IPS DF 6.9 (cell line): ENCODE measurements at regions not wholly inside any gene's neighbourhood (a gene's known extent, or its start where the extent isn't known, plus 50 kb on each side); places are given as distances from the start of the nearest gene placed in this dataset.

ENCODE experiments used
- DNase-seq: peaks from one replicate; pipeline ENCODE4 v3.0.0-alpha.2; 2013; ENCODE audit warnings: low read depth, low spot score
- H3K27ac ChIP-seq: one replicate; pipeline ENCODE4 v1.5.1; 2013; ENCODE audit warnings: low read length, control low read depth
- H3K27me3 ChIP-seq: 2 replicates; pipeline ENCODE4 v1.6.1; 2013; ENCODE audit warnings: mild to moderate bottlenecking, low read length; ENCODE audit not compliant: control insufficient read depth, insufficient read depth
- H3K36me3 ChIP-seq: 2 replicates; pipeline ENCODE4 v1.6.1; 2013; ENCODE audit warnings: low read length; ENCODE audit not compliant: control insufficient read depth, insufficient read depth
- H3K4me1 ChIP-seq: 2 replicates; pipeline ENCODE4 v1.6.1; 2013; ENCODE audit warnings: low read length; ENCODE audit not compliant: control insufficient read depth, insufficient read depth
- H3K4me3 ChIP-seq: 2 replicates; pipeline ENCODE4 v1.5.1; 2013; ENCODE audit warnings: mild to moderate bottlenecking, low read length
- H3K9me3 ChIP-seq: 2 replicates; pipeline ENCODE4 v1.6.1; 2013; ENCODE audit warnings: low read length, inconsistent platforms; ENCODE audit not compliant: control insufficient read depth, insufficient read depth
- WGBS: extraction: QIAGEN DNeasy Blood & Tissue Kit; methylation state at CpG from one replicate; pipeline ENCODE4 v1.1.7; 2013; ENCODE audit warnings: mixed read lengths, missing lambda C conversion rate; ENCODE audit not compliant: insufficient read length, insufficient coverage; 5-methylcytosine and 5-hydroxymethylcytosine counted together

DNA sequence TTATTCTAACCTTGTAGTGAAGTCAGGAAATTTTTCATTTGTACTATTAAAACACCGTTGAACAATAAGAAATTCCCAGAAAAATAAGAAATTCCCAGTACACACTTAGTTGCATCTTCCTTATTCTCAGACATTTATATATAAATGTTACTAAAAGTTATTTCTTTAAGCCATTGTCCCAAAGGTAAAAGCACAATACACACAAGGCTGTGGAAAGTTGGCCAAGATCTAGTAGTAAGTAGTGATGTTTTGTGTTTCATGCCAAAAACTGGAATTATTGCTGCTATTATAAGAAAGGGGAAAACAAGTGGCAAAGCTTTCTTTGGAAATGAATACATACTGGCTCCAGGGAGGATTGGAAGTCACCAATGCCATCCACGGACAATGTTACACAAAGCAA is 802.5 kb upstream of the DPPA4 start:
- H3K27ac ChIP-seq = no peak overlapping the region
- no peaks in the 10 kb centered on the region for H3K36me3 ChIP-seq
- no CpG with 5 or more reads among the region's 2 CpGs for WGBS
- no peaks in the 10 kb centered on the region for H3K9me3 ChIP-seq
- no peak overlapping the region for H3K4me3 ChIP-seq
- H3K4me1 ChIP-seq = no peaks in the 10 kb centered on the region
- DNase-seq = no peak
- H3K27me3 ChIP-seq = no peaks in the 10 kb centered on the region

DNA sequence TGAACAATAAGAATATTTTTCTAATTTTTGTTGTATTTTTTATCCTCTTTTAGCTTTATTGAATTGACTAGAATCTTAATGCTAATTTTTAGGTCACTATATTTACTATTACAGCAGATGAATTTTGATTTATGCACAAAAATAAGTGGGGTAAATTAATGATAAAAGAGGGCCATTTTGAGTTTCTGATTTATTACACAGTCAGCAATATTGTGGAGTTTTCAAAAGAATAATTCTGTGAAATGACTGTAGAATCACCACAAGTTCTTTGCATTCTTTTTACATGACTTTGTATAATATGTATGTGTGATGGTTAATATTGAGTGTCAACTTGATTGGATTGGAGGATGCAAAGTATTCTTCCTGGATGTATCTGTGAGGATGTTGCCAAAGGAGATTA is 812.4 kb upstream of the DPPA4 start:
- no peak for DNase-seq
- H3K36me3 ChIP-seq = no peaks in the 10 kb centered on the region
- no peak overlapping the region for H3K4me3 ChIP-seq
- no peaks in the 10 kb centered on the region for H3K9me3 ChIP-seq
- H3K27me3 ChIP-seq = no peaks in the 10 kb centered on the region
- H3K27ac ChIP-seq = no peak overlapping the region
- no peaks in the 10 kb centered on the region for H3K4me1 ChIP-seq

DNA sequence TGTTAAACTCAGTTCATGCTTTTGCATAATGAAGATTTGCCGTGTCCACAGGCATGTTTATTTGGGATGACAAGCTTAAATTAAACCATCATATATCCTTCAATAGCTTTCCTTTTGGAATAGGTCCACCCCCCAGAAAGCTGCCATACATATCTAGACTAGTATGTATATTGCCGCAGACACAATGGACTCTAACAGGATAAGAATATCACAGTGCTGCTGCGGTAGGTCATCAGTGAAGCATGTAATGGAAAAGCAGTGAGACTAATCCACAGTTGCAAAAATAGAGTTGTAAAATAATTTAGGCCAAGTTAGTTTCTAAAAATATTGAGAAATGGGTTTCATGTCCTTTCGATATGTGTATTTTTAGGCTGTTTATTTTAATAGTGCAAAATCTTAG is 819.9 kb upstream of the DPPA4 start:
- Histone ChIP-seq H3K36me3 (no peaks in the 10 kb centered on the region), H3K27ac (no peak overlapping the region), H3K4me3 (no peak overlapping the region), H3K9me3 (no peaks in the 10 kb centered on the region), H3K27me3 (no peaks in the 10 kb centered on the region), H3K4me1 (no peaks in the 10 kb centered on the region)
- WGBS = no CpG with 5 or more reads among the region's 4 CpGs
- no peak for DNase-seq

DNA sequence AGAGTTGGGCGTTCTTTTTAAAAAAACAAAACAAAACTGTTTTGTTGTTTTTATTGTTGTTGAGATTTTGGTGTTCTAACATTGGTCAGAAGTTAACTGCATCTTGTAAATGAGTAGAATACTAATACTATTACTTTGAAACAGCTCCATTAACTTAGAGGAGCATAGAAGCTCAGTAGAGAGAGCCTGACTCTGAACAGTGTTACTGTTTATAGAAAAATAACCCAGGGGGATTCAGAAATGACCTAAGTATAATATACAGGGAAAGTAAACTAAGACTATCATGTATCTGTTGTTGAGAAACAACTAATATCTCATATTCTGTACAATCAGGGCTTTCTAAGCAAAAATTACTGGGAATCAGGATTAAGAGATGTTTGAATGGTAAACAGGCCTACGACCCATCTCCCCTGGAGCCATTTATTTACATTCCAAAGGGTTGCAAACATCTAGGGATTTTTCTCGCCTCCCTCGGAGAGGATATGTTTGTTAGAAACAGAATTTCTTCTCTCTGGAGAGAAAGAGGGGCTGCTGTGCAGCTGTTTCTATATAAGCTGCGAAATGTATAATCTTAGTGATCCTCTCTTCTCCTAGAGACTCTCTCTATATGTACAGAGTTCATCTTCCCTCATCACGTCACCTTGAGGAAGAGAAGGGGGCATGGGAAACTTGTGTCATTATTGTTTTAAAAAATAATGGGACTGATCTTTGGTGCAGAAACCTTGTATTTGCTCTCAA is 827.5 kb upstream of the DPPA4 start:
- no peak for DNase-seq
- Histone ChIP-seq H3K4me1 (no peaks in the 10 kb centered on the region), H3K27me3 (no peaks in the 10 kb centered on the region), H3K4me3 (no peak overlapping the region), H3K9me3 (no peaks in the 10 kb centered on the region), H3K36me3 (no peaks in the 10 kb centered on the region), H3K27ac (no peak overlapping the region)
- WGBS = no CpG with 5 or more reads among the region's 6 CpGs

DNA sequence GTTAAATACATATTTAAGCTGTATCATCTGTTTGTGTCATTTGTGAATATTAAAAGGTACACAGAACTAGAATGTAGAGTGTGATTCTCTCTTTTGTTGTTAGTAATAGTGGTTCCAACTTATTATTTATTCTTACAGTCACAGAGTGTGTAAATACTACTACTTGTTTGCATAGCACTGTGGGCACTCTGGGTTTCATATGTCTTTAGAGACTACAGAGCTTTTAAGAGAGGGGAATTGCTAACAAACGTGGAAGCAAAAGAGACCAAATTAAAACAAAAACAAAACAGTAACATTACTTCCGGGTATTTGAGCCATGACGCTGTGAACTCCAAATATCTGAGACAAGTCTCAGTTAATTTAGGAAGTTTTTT is 828.0 kb upstream of the DPPA4 start:
- H3K27ac ChIP-seq = no peak overlapping the region
- no peaks in the 10 kb centered on the region for H3K36me3 ChIP-seq
- H3K9me3 ChIP-seq = no peaks in the 10 kb centered on the region
- H3K4me1 ChIP-seq = no peaks in the 10 kb centered on the region
- no CpG with 5 or more reads among the region's 3 CpGs for WGBS
- DNase-seq = no peak
- no peak overlapping the region for H3K4me3 ChIP-seq
- H3K27me3 ChIP-seq = no peaks in the 10 kb centered on the region

DNA sequence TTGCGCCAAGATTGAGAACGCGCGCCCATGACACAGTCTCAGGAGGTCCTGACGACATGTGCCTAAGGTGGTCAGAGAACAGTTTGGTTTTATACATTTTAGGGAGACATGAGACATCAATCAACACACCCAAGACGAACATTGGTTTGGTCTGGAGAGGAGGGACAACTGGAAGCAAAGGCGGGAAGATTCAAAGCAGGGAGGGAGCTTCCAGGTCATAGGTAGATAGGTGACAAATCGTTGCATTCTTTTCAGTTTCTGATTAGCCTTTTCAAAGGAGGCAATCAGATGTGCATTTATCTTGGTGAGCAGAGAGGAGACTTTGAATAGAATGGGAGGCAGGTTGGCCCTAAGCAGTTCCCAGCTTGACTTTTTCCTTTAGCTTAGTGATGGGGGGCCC is 828.4 kb upstream of the DPPA4 start:
- Histone ChIP-seq H3K4me3 (no peak overlapping the region), H3K9me3 (no peaks in the 10 kb centered on the region), H3K4me1 (no peaks in the 10 kb centered on the region), H3K27ac (no peak overlapping the region), H3K36me3 (no peaks in the 10 kb centered on the region), H3K27me3 (no peaks in the 10 kb centered on the region)
- no peak for DNase-seq
- no CpG with 5 or more reads among the region's 8 CpGs for WGBS

DNA sequence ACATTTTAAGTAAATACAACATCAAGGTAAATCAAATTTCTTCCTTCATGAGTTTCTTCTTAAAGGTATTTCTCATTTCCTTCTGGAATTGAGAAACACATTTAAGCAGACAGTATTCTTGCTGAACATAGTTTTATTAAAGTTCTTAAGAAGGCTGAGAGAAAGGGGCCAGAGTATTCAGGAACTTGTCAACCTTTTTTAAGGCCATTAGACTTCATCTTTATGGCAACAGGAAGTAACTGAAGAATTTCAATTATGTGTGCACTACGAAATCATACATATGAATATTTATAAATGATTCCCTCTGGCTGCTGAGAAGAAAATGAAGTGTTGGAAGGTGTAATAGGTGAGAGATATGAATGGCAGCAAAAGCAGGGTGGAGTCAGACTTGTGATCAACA is 829.4 kb upstream of the DPPA4 start:
- Histone ChIP-seq H3K27ac (no peak overlapping the region), H3K36me3 (no peaks in the 10 kb centered on the region), H3K4me3 (no peak overlapping the region), H3K4me1 (no peaks in the 10 kb centered on the region), H3K27me3 (no peaks in the 10 kb centered on the region), H3K9me3 (no peaks in the 10 kb centered on the region)
- no CpG with 5 or more reads among the region's 1 CpG for WGBS
- no peak for DNase-seq

DNA sequence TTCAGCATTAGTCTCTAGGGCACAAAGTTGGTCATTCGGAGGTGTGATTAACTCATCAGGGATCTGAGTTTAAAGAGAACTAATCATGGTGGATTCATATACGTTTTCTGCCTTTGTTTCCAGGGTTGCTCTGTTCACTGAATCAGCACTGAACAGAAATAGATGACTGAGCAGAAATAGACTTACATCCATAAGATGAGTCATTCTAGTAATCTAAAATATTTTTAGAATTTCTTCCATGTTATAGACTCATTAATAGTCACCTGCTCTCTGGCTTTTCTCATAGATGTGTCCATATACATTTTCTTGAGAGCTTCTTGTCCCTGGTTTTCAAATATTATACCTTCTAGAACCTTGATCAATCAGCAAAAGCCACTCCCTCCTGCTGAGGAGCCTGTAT is 837.6 kb upstream of the DPPA4 start:
- Histone ChIP-seq H3K27me3 (no peaks in the 10 kb centered on the region), H3K27ac (no peak overlapping the region), H3K4me3 (no peak overlapping the region), H3K36me3 (no peaks in the 10 kb centered on the region), H3K4me1 (no peaks in the 10 kb centered on the region), H3K9me3 (no peaks in the 10 kb centered on the region)
- DNase-seq = no peak
- no CpG with 5 or more reads among the region's 2 CpGs for WGBS

DNA sequence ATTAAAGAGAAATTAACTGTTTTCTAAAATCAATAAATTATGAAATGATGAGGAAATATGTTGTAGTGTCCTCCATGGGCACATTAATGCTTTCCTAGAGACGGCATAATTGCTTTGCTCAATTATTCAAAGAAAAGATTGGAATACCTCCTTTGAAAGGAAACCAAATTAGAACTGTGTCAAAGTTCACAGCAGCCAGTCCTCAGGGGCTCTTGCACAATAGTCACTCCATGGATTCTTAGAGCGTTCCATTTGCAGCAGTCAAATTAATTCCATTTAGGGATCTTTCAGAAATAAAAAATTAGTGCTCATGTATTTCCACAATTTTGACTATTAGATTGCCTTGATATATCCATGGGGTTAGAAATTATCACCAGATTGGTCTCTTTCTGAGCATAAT is 841.6 kb upstream of the DPPA4 start:
- no peaks in the 10 kb centered on the region for H3K9me3 ChIP-seq
- DNase-seq = no peak
- 0 out of 2 replicates have a peak, but pooled peaks cover 1% of the 10 kb centered on the region for H3K4me1 ChIP-seq
- H3K27ac ChIP-seq = no peak overlapping the region
- no peak overlapping the region for H3K4me3 ChIP-seq
- no peaks in the 10 kb centered on the region for H3K27me3 ChIP-seq
- H3K36me3 ChIP-seq = no peaks in the 10 kb centered on the region
- WGBS = no CpG with 5 or more reads among the region's 2 CpGs

DNA sequence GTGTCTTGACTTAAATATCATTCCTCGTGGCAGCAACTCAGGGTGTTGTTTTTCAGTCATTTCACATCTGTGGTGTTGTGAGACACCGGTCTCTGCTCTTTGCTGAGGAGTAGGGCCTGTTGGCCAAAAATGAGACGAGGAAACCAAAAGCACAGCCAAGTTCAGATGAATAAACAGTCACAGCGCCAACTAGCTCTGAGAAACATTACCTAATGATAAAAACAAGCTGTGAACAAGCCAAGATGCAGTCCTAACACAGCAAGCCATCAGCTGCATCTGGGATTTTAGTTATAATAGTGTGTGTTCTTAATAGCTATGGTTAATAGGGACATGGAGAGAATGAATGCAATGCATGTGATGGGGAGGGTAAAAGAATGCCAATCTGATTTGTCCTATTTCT is 843.4 kb upstream of the DPPA4 start:
- H3K4me1 ChIP-seq = 0 out of 2 replicates have a peak, but pooled peaks cover 1% of the 10 kb centered on the region

DNA sequence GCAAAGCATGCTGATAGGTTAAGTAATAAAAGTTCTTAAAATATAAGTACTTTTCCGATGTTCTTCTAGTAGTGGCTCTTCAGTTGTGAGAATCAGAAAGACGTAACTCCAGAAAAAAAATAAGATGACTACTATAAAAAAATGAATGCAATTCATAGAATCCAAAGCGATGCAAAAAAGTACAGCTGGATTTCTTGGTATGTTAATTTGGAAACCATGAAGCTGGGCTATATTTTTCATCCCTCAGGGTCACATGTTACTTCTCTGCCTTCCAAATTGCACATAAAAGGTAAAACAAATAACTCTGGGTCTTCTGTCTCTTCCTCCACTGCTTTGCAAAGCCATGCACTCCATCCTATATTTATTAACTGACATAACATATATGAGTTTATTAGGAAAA is 843.9 kb upstream of the DPPA4 start:
- no CpG with 5 or more reads among the region's 3 CpGs for WGBS

More for the DNA sequence above, 843.4 kb upstream of the DPPA4 start:
- Histone ChIP-seq H3K27ac (no peak overlapping the region), H3K36me3 (no peaks in the 10 kb centered on the region), H3K27me3 (no peaks in the 10 kb centered on the region), H3K9me3 (no peaks in the 10 kb centered on the region), H3K4me3 (no peak overlapping the region)
- WGBS = no CpG with 5 or more reads among the region's 4 CpGs
- no peak for DNase-seq

More for the DNA sequence above, 843.9 kb upstream of the DPPA4 start:
- H3K36me3 ChIP-seq = no peaks in the 10 kb centered on the region
- 0 out of 2 replicates have a peak, but pooled peaks cover 1% of the 10 kb centered on the region for H3K4me1 ChIP-seq
- no peak overlapping the region for H3K27ac ChIP-seq
- no peak for DNase-seq
- no peak overlapping the region for H3K4me3 ChIP-seq
- no peaks in the 10 kb centered on the region for H3K9me3 ChIP-seq
- H3K27me3 ChIP-seq = no peaks in the 10 kb centered on the region
